Mesendoderm (in vitro differentiated cells): ENCODE measurements at regions not wholly inside any gene's neighbourhood (a gene's known extent, or its start where the extent isn't known, plus 50 kb on each side); places are given as distances from the start of the nearest gene placed in this dataset.

Experiments used
- DNase-seq: peaks from one replicate; pipeline ENCODE4 v3.0.0; 2013
- H2AK5ac ChIP-seq: 2 replicates; pipeline ENCODE4 v1.6.1; 2013; ENCODE audit warnings: low read length, inconsistent platforms
- H2BK120ac ChIP-seq: 2 replicates; pipeline ENCODE4 v1.6.1; 2013; ENCODE audit warnings: low read depth, mild to moderate bottlenecking, low read length, moderate library complexity, mixed read lengths
- H2BK15ac ChIP-seq: replicated peaks from 2 replicates; pipeline ENCODE4 v1.6.1; 2013; ENCODE audit warnings: low read depth, mild to moderate bottlenecking, moderate library complexity
- H2BK5ac ChIP-seq: 2 replicates; pipeline ENCODE4 v1.6.1; 2013; ENCODE audit warnings: low read length, inconsistent platforms
- H3K18ac ChIP-seq: 2 replicates; pipeline ENCODE4 v1.6.1; 2013; ENCODE audit warnings: mild to moderate bottlenecking, low read length, mixed read lengths
- H3K23ac ChIP-seq: one replicate; pipeline ENCODE4 v1.6.1; 2013; ENCODE audit warnings: low read length
- H3K27ac ChIP-seq: 2 replicates; pipeline ENCODE4 v1.5.1; 2013; ENCODE audit warnings: low read depth, mild to moderate bottlenecking, inconsistent platforms, low read length, moderate library complexity
- H3K27me3 ChIP-seq: 2 replicates; pipeline ENCODE4 v1.6.1; 2013; ENCODE audit warnings: low read length, control low read depth, mild to moderate bottlenecking, inconsistent platforms; ENCODE audit not compliant: insufficient read depth, poor library complexity
- H3K36me3 ChIP-seq: 2 replicates; pipeline ENCODE4 v1.6.1; 2013; ENCODE audit warnings: low read length, inconsistent platforms; ENCODE audit not compliant: control insufficient read depth, insufficient read depth
- H3K4ac ChIP-seq: one replicate; pipeline ENCODE4 v1.6.1; 2013; ENCODE audit warnings: low read depth, mild to moderate bottlenecking, low read length, moderate library complexity
- H3K4me1 ChIP-seq: 2 replicates; pipeline ENCODE4 v1.6.1; 2013; ENCODE audit warnings: low read depth, low read length, inconsistent platforms; ENCODE audit not compliant: control insufficient read depth
- H3K4me2 ChIP-seq: 2 replicates; pipeline ENCODE4 v1.6.1; 2013; ENCODE audit warnings: low read length
- H3K4me3 ChIP-seq: 2 replicates; pipeline ENCODE4 v1.5.1; 2013; ENCODE audit warnings: mild to moderate bottlenecking, low read length
- H3K56ac ChIP-seq: one replicate; pipeline ENCODE4 v1.6.1; 2013; ENCODE audit warnings: low read length
- H3K79me1 ChIP-seq: 2 replicates; pipeline ENCODE4 v1.6.1; 2013; ENCODE audit warnings: low read length, inconsistent platforms
- H3K79me2 ChIP-seq: 2 replicates; pipeline ENCODE4 v1.6.1; 2013; ENCODE audit warnings: mild to moderate bottlenecking, low read length; ENCODE audit not compliant: control insufficient read depth, insufficient read depth
- H3K9ac ChIP-seq: 2 replicates; pipeline ENCODE4 v1.6.1; 2013; ENCODE audit warnings: low read length, inconsistent platforms
- H4K5ac ChIP-seq: one replicate; pipeline ENCODE4 v1.6.1; 2013; ENCODE audit warnings: low read length
- H4K8ac ChIP-seq: one replicate; pipeline ENCODE4 v1.6.1; 2013; ENCODE audit warnings: low read depth, mild to moderate bottlenecking, control low read depth, low read length, moderate library complexity
- WGBS: extraction: QIAGEN DNeasy Blood & Tissue Kit; methylation state at CpG from one replicate; pipeline ENCODE4 v1.1.7; 2013; ENCODE audit warnings: low lambda C conversion rate, missing lambda C conversion rate; ENCODE audit not compliant: insufficient coverage; ENCODE audit errors: extremely low coverage; 5-methylcytosine and 5-hydroxymethylcytosine counted together

DNA sequence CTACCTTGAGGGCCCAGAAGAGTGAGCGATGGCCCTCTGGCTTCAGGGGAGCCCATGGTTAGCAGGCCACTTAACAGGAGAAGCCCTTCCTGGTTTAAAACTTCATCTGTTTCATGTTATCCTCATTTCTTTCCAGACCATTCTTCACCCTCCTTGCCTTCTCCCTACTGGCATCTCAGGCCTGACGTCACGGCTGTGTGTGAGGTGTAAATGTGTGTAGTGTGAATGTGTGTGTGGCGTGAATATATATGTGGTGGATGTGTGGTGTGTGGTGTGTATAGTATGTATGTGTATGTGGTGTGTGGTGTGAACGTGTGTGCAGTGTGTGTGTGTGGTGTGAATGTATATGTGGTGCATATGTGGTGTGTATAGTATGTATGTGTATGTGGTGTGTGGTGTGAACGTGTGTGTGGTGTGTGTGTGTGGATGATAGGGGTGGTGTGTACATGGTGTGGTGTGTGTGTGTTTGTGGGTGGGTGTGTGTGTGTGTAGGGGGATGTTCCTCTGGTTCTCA, 88.5 kb downstream of the SOD2 start:
- H3K18ac ChIP-seq = no peak overlapping the region
- H2AK5ac ChIP-seq = no peak overlapping the region
- WGBS = 100% methylated on average over 3 of the region's 6 CpGs

DNA sequence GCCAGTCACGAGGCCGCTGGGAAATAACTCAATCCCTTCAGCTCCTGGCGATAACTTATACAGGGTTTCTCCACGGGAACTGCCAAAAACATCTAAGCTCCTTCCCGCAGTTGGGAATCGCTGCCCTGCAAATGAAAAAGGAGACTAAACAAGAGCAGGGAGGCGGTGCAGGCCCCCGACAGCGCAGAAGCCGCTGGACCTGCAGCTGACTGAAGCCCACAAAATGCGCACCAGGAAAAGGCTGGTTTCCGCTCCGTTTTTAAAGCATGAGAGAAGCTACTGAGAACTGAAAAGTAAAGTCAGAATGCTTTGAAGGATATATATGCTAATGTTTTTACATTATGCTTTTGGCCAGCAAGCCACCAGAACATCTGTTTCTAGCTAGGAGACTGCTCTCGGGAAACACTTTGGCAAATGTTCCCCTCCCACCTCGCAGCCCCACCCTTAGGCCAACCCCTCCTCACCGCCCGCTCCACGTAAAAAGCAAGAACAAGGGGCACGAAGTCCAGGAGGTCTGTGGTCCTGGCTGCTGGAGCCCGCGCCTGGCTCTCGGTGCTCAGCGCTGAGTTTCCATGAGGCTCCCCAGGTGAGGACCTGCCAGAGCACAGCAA, 90.5 kb downstream of the SOD2 start:
- Histone ChIP-seq H3K4me1 (no peaks in the 10 kb centered on the region), H4K8ac (no peak overlapping the region), H3K36me3 (no peaks in the 10 kb centered on the region), H2BK15ac (no peak overlapping the region), H3K18ac (no peak overlapping the region), H3K4me2 (no peak overlapping the region), H3K56ac (no peak overlapping the region), H2BK5ac (no peak overlapping the region), H4K5ac (no peak overlapping the region), H3K79me1 (no peaks in the 10 kb centered on the region), H3K79me2 (no peaks in the 10 kb centered on the region), H3K23ac (no peak overlapping the region), H3K27ac (no peak overlapping the region), H2AK5ac (no peak overlapping the region), H2BK120ac (no peak overlapping the region), H3K27me3 (no peaks in the 10 kb centered on the region), H3K4ac (no peak overlapping the region), H3K4me3 (no peak overlapping the region), H3K9ac (no peak overlapping the region)
- no peak for DNase-seq
- WGBS = no CpG with 5 or more reads among the region's 23 CpGs

More for the DNA sequence above, 88.5 kb downstream of the SOD2 start:
- H3K36me3 ChIP-seq = no peaks in the 10 kb centered on the region
- H4K5ac ChIP-seq = no peak overlapping the region
- no peak overlapping the region for H2BK15ac ChIP-seq
- no peak overlapping the region for H3K23ac ChIP-seq
- H3K9ac ChIP-seq = no peak overlapping the region
- no peak overlapping the region for H3K4me2 ChIP-seq
- no peak overlapping the region for H3K56ac ChIP-seq
- no peak overlapping the region for H3K4ac ChIP-seq
- no peak overlapping the region for H3K27ac ChIP-seq
- H3K4me1 ChIP-seq = no peaks in the 10 kb centered on the region
- H3K4me3 ChIP-seq = no peak overlapping the region
- H3K27me3 ChIP-seq = no peaks in the 10 kb centered on the region
- H3K79me2 ChIP-seq = no peaks in the 10 kb centered on the region
- H3K79me1 ChIP-seq = no peaks in the 10 kb centered on the region
- H2BK5ac ChIP-seq = no peak overlapping the region
- no peak overlapping the region for H2BK120ac ChIP-seq
- no peak overlapping the region for H4K8ac ChIP-seq
- DNase-seq = no peak

DNA sequence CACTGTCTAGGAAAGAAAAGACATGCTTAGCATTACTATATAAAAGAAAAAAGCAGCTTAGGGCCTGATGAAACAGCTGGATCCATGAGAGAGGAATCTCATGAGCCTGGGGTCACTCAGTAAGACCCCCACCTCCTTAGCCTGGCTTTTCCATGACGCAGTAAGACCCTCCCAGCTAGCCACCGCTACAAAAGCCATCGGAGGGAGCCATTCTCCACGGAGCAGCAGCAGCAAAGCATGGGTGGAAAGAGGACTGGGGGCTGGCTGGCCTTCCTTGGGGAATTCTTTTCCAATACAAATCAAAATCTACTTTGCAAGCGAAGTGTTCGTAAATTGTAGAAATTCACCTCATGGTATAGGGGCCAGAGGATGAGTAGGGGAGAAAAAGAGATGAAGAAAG, 91.8 kb downstream of the SOD2 start:
- WGBS = no CpG with 5 or more reads among the region's 6 CpGs
- no peak overlapping the region for H2BK15ac ChIP-seq
- no peak overlapping the region for H3K9ac ChIP-seq
- no peak overlapping the region for H4K5ac ChIP-seq
- H3K4me3 ChIP-seq = no peak overlapping the region
- no peak overlapping the region for H3K18ac ChIP-seq
- no peaks in the 10 kb centered on the region for H3K4me1 ChIP-seq
- H4K8ac ChIP-seq = no peak overlapping the region
- H3K4ac ChIP-seq = no peak overlapping the region
- no peak overlapping the region for H3K27ac ChIP-seq
- no peaks in the 10 kb centered on the region for H3K79me1 ChIP-seq
- no peak overlapping the region for H3K56ac ChIP-seq
- H3K36me3 ChIP-seq = no peaks in the 10 kb centered on the region
- no peak for DNase-seq
- H2AK5ac ChIP-seq = no peak overlapping the region
- H3K79me2 ChIP-seq = no peaks in the 10 kb centered on the region
- H2BK5ac ChIP-seq = no peak overlapping the region
- H3K23ac ChIP-seq = no peak overlapping the region
- H2BK120ac ChIP-seq = no peak overlapping the region
- no peaks in the 10 kb centered on the region for H3K27me3 ChIP-seq
- no peak overlapping the region for H3K4me2 ChIP-seq

DNA sequence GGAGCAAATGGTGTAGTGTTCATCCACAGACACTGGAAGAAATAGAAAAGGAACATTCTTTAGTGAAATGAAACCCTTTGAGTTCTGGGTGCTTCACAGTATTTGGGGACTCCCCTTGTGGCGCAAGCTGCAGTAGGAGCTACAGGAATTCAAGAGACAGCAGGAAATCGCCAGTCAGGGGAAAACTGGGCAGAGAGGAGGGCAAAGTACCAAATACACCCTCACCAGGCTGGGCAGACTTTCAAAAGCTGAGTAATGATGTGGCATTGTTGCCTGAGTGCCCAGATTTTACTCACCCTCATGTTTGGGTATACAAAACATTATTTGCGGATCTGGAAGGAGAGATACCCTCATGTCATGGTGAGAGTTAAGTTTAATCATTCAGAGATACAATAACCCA, 97.9 kb downstream of the SOD2 start:
- no peak overlapping the region for H3K4me3 ChIP-seq

DNA sequence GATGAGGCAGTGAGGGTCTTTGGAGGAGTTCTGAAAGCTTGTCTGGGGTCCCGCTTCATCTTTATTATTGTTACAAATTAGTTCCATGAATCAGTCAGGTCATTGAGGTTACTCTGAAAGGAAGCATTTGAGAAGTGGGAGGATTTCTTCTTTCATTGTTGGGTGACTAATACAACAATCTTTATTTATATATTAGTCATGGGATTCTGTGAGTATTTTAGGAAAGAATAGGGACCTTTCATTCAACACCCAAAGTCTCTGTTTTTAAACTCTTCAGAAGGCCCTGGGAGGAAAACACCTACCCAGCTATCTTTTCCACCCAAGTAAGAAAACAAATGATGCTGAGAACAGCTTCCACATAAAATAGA, 98.3 kb downstream of the SOD2 start:
- H2AK5ac ChIP-seq = no peak overlapping the region
- H3K27me3 ChIP-seq = no peaks in the 10 kb centered on the region
- H3K4ac ChIP-seq = no peak overlapping the region
- no peak overlapping the region for H2BK15ac ChIP-seq
- no peak overlapping the region for H3K23ac ChIP-seq
- no CpG with 5 or more reads among the region's 1 CpG for WGBS
- H2BK5ac ChIP-seq = no peak overlapping the region
- no peaks in the 10 kb centered on the region for H3K36me3 ChIP-seq
- no peak overlapping the region for H3K4me3 ChIP-seq
- no peak overlapping the region for H3K18ac ChIP-seq
- no peak overlapping the region for H3K56ac ChIP-seq
- no peak overlapping the region for H2BK120ac ChIP-seq
- H3K4me1 ChIP-seq = no peaks in the 10 kb centered on the region
- H3K79me2 ChIP-seq = no peaks in the 10 kb centered on the region
- no peak overlapping the region for H4K5ac ChIP-seq
- DNase-seq = no peak
- H3K79me1 ChIP-seq = no peaks in the 10 kb centered on the region
- no peak overlapping the region for H3K4me2 ChIP-seq
- H3K9ac ChIP-seq = no peak overlapping the region
- no peak overlapping the region for H4K8ac ChIP-seq
- no peak overlapping the region for H3K27ac ChIP-seq

More for the DNA sequence above, 97.9 kb downstream of the SOD2 start:
- H2BK120ac ChIP-seq = no peak overlapping the region
- no peaks in the 10 kb centered on the region for H3K27me3 ChIP-seq
- H2AK5ac ChIP-seq = no peak overlapping the region
- no peaks in the 10 kb centered on the region for H3K4me1 ChIP-seq
- H3K79me2 ChIP-seq = no peaks in the 10 kb centered on the region
- no peaks in the 10 kb centered on the region for H3K79me1 ChIP-seq
- H3K23ac ChIP-seq = no peak overlapping the region
- H3K4me2 ChIP-seq = no peak overlapping the region
- no peak overlapping the region for H2BK5ac ChIP-seq
- no peak overlapping the region for H3K18ac ChIP-seq
- H3K4ac ChIP-seq = no peak overlapping the region
- H4K5ac ChIP-seq = no peak overlapping the region
- no peak overlapping the region for H3K56ac ChIP-seq
- H3K9ac ChIP-seq = no peak overlapping the region
- DNase-seq = no peak
- H4K8ac ChIP-seq = no peak overlapping the region
- no CpG with 5 or more reads among the region's 3 CpGs for WGBS
- no peak overlapping the region for H2BK15ac ChIP-seq
- H3K36me3 ChIP-seq = no peaks in the 10 kb centered on the region
- H3K27ac ChIP-seq = no peak overlapping the region
